Liver (tissue), 8 donors: ENCODE measurements at regions not wholly inside any gene's neighbourhood (a gene's known extent, or its start where the extent isn't known, plus 50 kb on each side); places are given as distances from the start of the nearest gene placed in this dataset.
"Not testable (repeated sequence)": the region's sequence is repeated elsewhere in the genome, so short reads cannot be mapped to it uniquely, and the experiment has no call there.

ENCODE experiments used
- DNase-seq: peaks from one replicate; pipeline ENCODE4 v3.0.0-alpha.2; 2017; ENCODE audit warnings: low spot score
- H3K27ac ChIP-seq, 2 donors: one replicate each; pipeline ENCODE4 v1.7.0; 2013; ENCODE audit warnings: inconsistent platforms in 2 of 2, low read length in 2 of 2, control low read depth in 1 of 2, low read depth in 1 of 2, mild to moderate bottlenecking in 1 of 2
- H3K27me3 ChIP-seq, 4 donors: one replicate each; pipeline versions ENCODE4 v1.6.1 to v1.7.0; 2013; ENCODE audit warnings: low read length in 3 of 4, inconsistent platforms in 1 of 4, mild to moderate bottlenecking in 1 of 4, moderate library complexity in 1 of 4; ENCODE audit not compliant: control insufficient read depth in 4 of 4, insufficient read depth in 4 of 4
- H3K36me3 ChIP-seq, 4 donors: one replicate each; pipeline versions ENCODE4 v1.6.1 to v1.7.0; 2013; ENCODE audit warnings: low read length in 3 of 4, mild to moderate bottlenecking in 3 of 4, low read depth in 1 of 4, moderate library complexity in 1 of 4; ENCODE audit not compliant: control insufficient read depth in 4 of 4, insufficient read depth in 3 of 4
- H3K4me1 ChIP-seq, 4 donors: one replicate each; pipeline versions ENCODE4 v1.6.1 to v1.7.0; 2013; ENCODE audit warnings: low read length in 3 of 4, mild to moderate bottlenecking in 3 of 4, moderate library complexity in 1 of 4; ENCODE audit not compliant: control insufficient read depth in 4 of 4, insufficient read depth in 4 of 4
- H3K4me3 ChIP-seq, 3 donors: one replicate each; pipeline versions ENCODE4 v1.6.1 to v1.7.0; 2013; ENCODE audit warnings: low read length in 3 of 3, control low read depth in 1 of 3, low read depth in 1 of 3, mild to moderate bottlenecking in 1 of 3
- H3K9ac ChIP-seq, 2 donors: one replicate each; pipeline ENCODE4 v1.7.0; 2013; ENCODE audit warnings: low read length in 2 of 2, mild to moderate bottlenecking in 2 of 2, moderate library complexity in 2 of 2, control low read depth in 1 of 2, low read depth in 1 of 2
- H3K9me3 ChIP-seq, 4 donors: one replicate each; pipeline versions ENCODE4 v1.6.1 to v1.7.0; 2013; ENCODE audit warnings: low read length in 3 of 4; ENCODE audit not compliant: control insufficient read depth in 4 of 4
- CTCF ChIP-seq: fragments of 150-350 bp; IDR thresholded peaks from 2 replicates; pipeline ENCODE4 v1.5.1; 2017; ENCODE audit warnings: improper control_type of control experiment, low read depth, low read length; ENCODE audit not compliant: missing input control
- EGR1 ChIP-seq, 2 donors: IDR thresholded peaks; 2 replicates each; pipeline ENCODE4 v1.6.1; 2016 to 2018; ENCODE audit warnings: antibody characterized with exemption in 2 of 2, low read depth in 2 of 2
- FOXA1 ChIP-seq: IDR thresholded peaks from 2 replicates; pipeline ENCODE4 v1.6.1; 2016; ENCODE audit warnings: antibody characterized with exemption
- FOXA2 ChIP-seq: IDR thresholded peaks from 2 replicates; pipeline ENCODE4 v1.6.1; 2016; ENCODE audit warnings: antibody characterized with exemption
- GABPA ChIP-seq, 2 donors: IDR thresholded peaks in 1 of 2; conservative IDR thresholded peaks in 1 of 2; 2 replicates each; pipeline ENCODE4 v1.6.1; 2016; ENCODE audit warnings: antibody characterized with exemption in 2 of 2, mild to moderate bottlenecking in 1 of 2, moderate library complexity in 1 of 2
- HNF4A ChIP-seq, 2 donors: conservative IDR thresholded peaks; 2 replicates each; pipeline ENCODE4 v1.6.1; 2016; ENCODE audit warnings: antibody characterized with exemption in 2 of 2, mild to moderate bottlenecking in 2 of 2
- HNF4G ChIP-seq: IDR thresholded peaks from 2 replicates; pipeline ENCODE4 v1.6.1; 2016; ENCODE audit warnings: antibody characterized with exemption
- JUND ChIP-seq, 2 donors: IDR thresholded peaks; 2 replicates each; pipeline ENCODE4 v1.6.1; 2016; ENCODE audit warnings: antibody characterized with exemption in 2 of 2
- NR2F2 ChIP-seq: IDR thresholded peaks from 2 replicates; pipeline ENCODE4 v1.6.1; 2016; ENCODE audit warnings: antibody characterized with exemption
- RAD21 ChIP-seq, 2 donors: IDR thresholded peaks; 2 replicates each; pipeline ENCODE4 v1.6.1; 2016; ENCODE audit warnings: antibody characterized with exemption in 2 of 2, mild to moderate bottlenecking in 2 of 2
- RXRA ChIP-seq, 2 donors: IDR thresholded peaks; 2 replicates each; pipeline ENCODE4 v1.6.1; 2017 to 2018; ENCODE audit warnings: antibody characterized with exemption in 2 of 2, mild to moderate bottlenecking in 1 of 2
- SP1 ChIP-seq: IDR thresholded peaks from 2 replicates; pipeline ENCODE4 v1.6.1; 2018; ENCODE audit warnings: antibody characterized with exemption, mild to moderate bottlenecking
- TAF1 ChIP-seq: conservative IDR thresholded peaks from 2 replicates; pipeline ENCODE4 v1.6.1; 2016; ENCODE audit warnings: antibody characterized with exemption, mild to moderate bottlenecking
- ZBTB33 ChIP-seq: IDR thresholded peaks from 2 replicates; pipeline ENCODE4 v1.6.1; 2016; ENCODE audit warnings: antibody characterized with exemption
- WGBS: extraction: QIAGEN DNeasy Blood & Tissue Kit; methylation state at CpG from one replicate; pipeline ENCODE4 v1.1.7; 2013; 5-methylcytosine and 5-hydroxymethylcytosine counted together
- donor health status: healthy.
- donor health status: healthy.
- donor health status: healthy.
- donor health status: healthy.
- donor health status: healthy.

DNA sequence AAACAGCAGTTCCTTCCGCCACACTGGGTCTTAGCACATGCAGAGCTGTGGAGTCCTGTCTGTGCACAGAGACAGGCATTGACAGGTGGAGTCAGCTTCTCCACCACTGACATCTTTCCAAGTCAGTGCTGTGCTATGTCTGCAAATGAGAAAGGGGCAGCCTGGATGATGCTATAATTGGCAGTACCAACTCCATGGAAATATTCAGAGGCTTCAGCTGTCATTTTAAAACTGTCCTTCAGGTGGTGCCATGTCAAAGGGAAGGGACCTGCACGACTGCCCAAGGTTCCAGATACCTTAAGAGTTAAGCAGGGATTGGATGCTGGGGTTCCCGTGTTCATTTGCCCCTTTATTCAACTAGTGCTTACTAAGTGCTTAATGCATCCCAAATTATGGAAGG, 258.0 kb upstream of the PRKCQ start:
- H3K9me3 ChIP-seq = no peaks in the 10 kb centered on the region
- H3K36me3 ChIP-seq = no peaks in the 10 kb centered on the region
- no peaks in the 10 kb centered on the region for H3K27me3 ChIP-seq
- no peak overlapping the region for H3K27ac ChIP-seq
- no peak overlapping the region for H3K4me3 ChIP-seq
- no peak overlapping the region for H3K9ac ChIP-seq
- TF ChIP-seq ZBTB33 = no peak
- TF ChIP-seq GABPA (IDR thresholded peaks at IDR 0.05 in 1 of 2, conservative IDR thresholded peaks at IDR 0.05 in 1 of 2) = no peak
- no peak for TF ChIP-seq JUND (IDR thresholded peaks at IDR 0.05)
- no peak for TF ChIP-seq EGR1 (IDR thresholded peaks at IDR 0.05; ENCODE audit: low read depth in 2 of 2)
- no peak for TF ChIP-seq NR2F2
- no peak for TF ChIP-seq TAF1
- TF ChIP-seq RAD21 (IDR thresholded peaks at IDR 0.05) = peak; percentile 16 to 43
- H3K4me1 ChIP-seq = no peaks in the 10 kb centered on the region
- 78% methylated on average over 3 of the region's 3 CpGs for WGBS
- DNase-seq = no peak

DNA sequence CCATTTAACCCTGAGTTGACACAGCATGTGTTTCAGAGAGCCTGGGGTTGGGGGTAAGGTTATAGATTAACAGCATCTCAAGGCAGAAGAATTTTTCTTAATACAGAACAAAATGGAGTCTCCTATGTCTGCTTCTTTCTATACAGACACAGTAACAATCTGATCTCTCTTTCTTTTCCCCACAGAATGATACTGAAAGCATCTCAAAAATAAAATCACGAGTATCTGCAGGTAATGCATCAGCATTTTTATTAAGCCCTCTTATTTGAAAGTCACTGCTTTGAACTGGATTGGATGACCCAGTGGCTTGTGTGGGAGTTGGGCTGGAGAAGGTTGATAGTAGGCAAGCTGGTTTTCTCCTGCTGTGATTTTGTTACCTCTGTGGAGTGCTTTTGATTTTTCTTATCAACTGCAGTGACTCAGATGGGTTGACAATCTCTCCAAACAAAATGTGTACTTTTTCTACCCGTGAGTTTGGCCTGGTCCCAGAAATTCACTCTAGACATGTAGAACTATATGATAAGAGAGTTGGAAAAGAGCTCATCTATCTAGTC, 253.5 kb upstream of the PRKCQ start:
- TF ChIP-seq HNF4A (conservative IDR thresholded peaks at IDR 0.05) (no peak), NR2F2 (no peak), ZBTB33 (no peak), EGR1 (IDR thresholded peaks at IDR 0.05; ENCODE audit: low read depth in 2 of 2) (no peak), HNF4G (no peak), RXRA (IDR thresholded peaks at IDR 0.05) (no peak), SP1 (no peak), FOXA1 (no peak), GABPA (IDR thresholded peaks at IDR 0.05 in 1 of 2, conservative IDR thresholded peaks at IDR 0.05 in 1 of 2) (no peak), CTCF (no peak), FOXA2 (no peak), TAF1 (no peak), RAD21 (IDR thresholded peaks at IDR 0.05) (no peak), JUND (IDR thresholded peaks at IDR 0.05) (no peak)
- Histone ChIP-seq H3K4me1 (no peaks in the 10 kb centered on the region), H3K9me3 (no peaks in the 10 kb centered on the region), H3K27me3 (no peaks in the 10 kb centered on the region), H3K27ac (no peak overlapping the region), H3K36me3 (no peaks in the 10 kb centered on the region), H3K9ac (no peak overlapping the region), H3K4me3 (no peak overlapping the region)
- 30% methylated on average over 2 of the region's 2 CpGs for WGBS
- no peak for DNase-seq

GRCh38 chr10:6830981-6831380, 250.9 kb upstream of the PRKCQ start:
- DNase-seq, H3K27me3 ChIP-seq, H3K27ac ChIP-seq, H3K36me3 ChIP-seq, H3K9me3 ChIP-seq, H3K4me3 ChIP-seq, H3K9ac ChIP-seq, H3K4me1 ChIP-seq: not testable (repeated sequence)
- WGBS = 51% methylated on average over 4 of the region's 4 CpGs

GRCh38 chr10:6824793-6825192, 244.7 kb upstream of the PRKCQ start:
- not testable (repeated sequence) for H3K27ac ChIP-seq, H3K36me3 ChIP-seq, DNase-seq, H3K4me1 ChIP-seq, H3K27me3 ChIP-seq, H3K9ac ChIP-seq, H3K4me3 ChIP-seq, H3K9me3 ChIP-seq
- 60% methylated on average over 4 of the region's 5 CpGs for WGBS
